ENCODE measurements at regions not wholly inside any gene's neighbourhood (a gene's known extent, or its start where the extent isn't known, plus 50 kb on each side); places are given as distances from the start of the nearest gene placed in this dataset.
"Not testable (repeated sequence)": the region's sequence is repeated elsewhere in the genome, so short reads cannot be mapped to it uniquely, and the experiment has no call there.

- WGBS, 2 donors (ENCODE audit: extremely low coverage in 2 of 2, insufficient read length in 2 of 2, insufficient replicate concordance in 1 of 2), result no CpG with 5 or more reads among the region's 2 CpGs
These were observed 595.4 kb upstream of the GHITM start for GRCh38 chr10:83543691-83544462.

GRCh38 chr10:83545901-83546391 lies 593.4 kb upstream of the GHITM start:
- no peak overlapping the region for H2BK15ac ChIP-seq (ENCODE audit: low read length)
- no peak overlapping the region for H4K8ac ChIP-seq (ENCODE audit: low read depth, low read length)
- H3K4me3 ChIP-seq (ENCODE audit: low read length in 2 of 2), result no peak overlapping the region
- H3K4me1 ChIP-seq (ENCODE audit: control insufficient read depth in 2 of 2, insufficient read depth in 1 of 2, low read depth in 1 of 2, low read length in 2 of 2), result peaks cover 9 to 22% of the 10 kb centered on the region in 2 donors
- no peak overlapping the region for H2AK5ac ChIP-seq (ENCODE audit: low read depth, low read length)
- H2BK12ac ChIP-seq (ENCODE audit: low read length), result no peak overlapping the region
- H3K9me3 ChIP-seq (replicated peaks in 1 of 2; ENCODE audit: control insufficient read depth in 2 of 2, insufficient read depth in 1 of 2, low read depth in 1 of 2, low read length in 2 of 2), result peaks cover 0 to 2% of the 10 kb centered on the region in 2 donors
- H3K14ac ChIP-seq (ENCODE audit: low read length), result no peak overlapping the region
- H2BK120ac ChIP-seq (ENCODE audit: low read depth, low read length), result no peak overlapping the region
- H2BK5ac ChIP-seq (ENCODE audit: low read length), result no peak overlapping the region
- no peaks in the 10 kb centered on the region for H3K79me1 ChIP-seq (ENCODE audit: low read depth, low read length)
- no peaks in the 10 kb centered on the region for H3K36me3 ChIP-seq (replicated peaks in 1 of 2; ENCODE audit: control insufficient read depth in 2 of 2, insufficient read depth in 2 of 2, low read length in 2 of 2)
- H3K23ac ChIP-seq (ENCODE audit: low read depth, low read length, poor library complexity), result no peak overlapping the region
- peak overlapping the region; percentile 21 for H3K4me2 ChIP-seq (ENCODE audit: insufficient read depth, low read length, poor library complexity, severe bottlenecking)
- H3K27me3 ChIP-seq (ENCODE audit: control insufficient read depth in 3 of 3, insufficient read depth in 3 of 3, low read depth in 1 of 3, low read length in 3 of 3), result no peaks in the 10 kb centered on the region
- H3K18ac ChIP-seq (ENCODE audit: low read length), result peak overlapping the region; percentile 52
- H3K4ac ChIP-seq (ENCODE audit: low read length), result no peak overlapping the region
- no peak overlapping the region for H3K9ac ChIP-seq (ENCODE audit: low read depth, low read length, poor library complexity)
- H3K27ac ChIP-seq (replicated peaks; ENCODE audit: low read length), result peak overlapping the region; percentile 81
- DNase-seq (ENCODE audit: low spot score), result peak; percentile 4
- no CpG with 5 or more reads among the region's 4 CpGs for WGBS, 2 donors (ENCODE audit: extremely low coverage in 2 of 2, insufficient read length in 2 of 2, insufficient replicate concordance in 1 of 2)
- no peak overlapping the region for H4K91ac ChIP-seq (ENCODE audit: low read depth, low read length, poor library complexity)
- H2AFZ ChIP-seq (ENCODE audit: low read length), result peak overlapping the region; percentile 70

More at GRCh38 chr10:83543691-83544462, 595.4 kb upstream of the GHITM start:
- Histone ChIP-seq H3K18ac (ENCODE audit: low read length) (no peak overlapping the region), H3K36me3 (replicated peaks in 1 of 2; ENCODE audit: control insufficient read depth in 2 of 2, insufficient read depth in 2 of 2, low read length in 2 of 2) (no peaks in the 10 kb centered on the region), H2BK120ac (ENCODE audit: low read depth, low read length) (no peak overlapping the region), H2BK5ac (ENCODE audit: low read length) (no peak overlapping the region), H2AK5ac (ENCODE audit: low read depth, low read length) (no peak overlapping the region), H3K9ac (ENCODE audit: low read depth, low read length, poor library complexity) (no peak overlapping the region), H3K4me2 (ENCODE audit: insufficient read depth, low read length, poor library complexity, severe bottlenecking) (no peak overlapping the region), H2AFZ (ENCODE audit: low read length) (peak overlapping the region; percentile 80), H3K4me1 (ENCODE audit: control insufficient read depth in 2 of 2, insufficient read depth in 1 of 2, low read depth in 1 of 2, low read length in 2 of 2) (peaks cover 13 to 31% of the 10 kb centered on the region in 2 donors), H4K8ac (ENCODE audit: low read depth, low read length) (no peak overlapping the region), H3K79me1 (ENCODE audit: low read depth, low read length) (no peaks in the 10 kb centered on the region), H4K91ac (ENCODE audit: low read depth, low read length, poor library complexity) (no peak overlapping the region), H3K4me3 (ENCODE audit: low read length in 2 of 2) (no peak overlapping the region), H3K27me3 (ENCODE audit: control insufficient read depth in 3 of 3, insufficient read depth in 3 of 3, low read depth in 1 of 3, low read length in 3 of 3) (no peaks in the 10 kb centered on the region), H3K14ac (ENCODE audit: low read length) (no peak overlapping the region), H3K23ac (ENCODE audit: low read depth, low read length, poor library complexity) (no peak overlapping the region), H2BK12ac (ENCODE audit: low read length) (no peak overlapping the region), H3K4ac (ENCODE audit: low read length) (no peak overlapping the region), H3K9me3 (replicated peaks in 1 of 2; ENCODE audit: control insufficient read depth in 2 of 2, insufficient read depth in 1 of 2, low read depth in 1 of 2, low read length in 2 of 2) (no peaks in the 10 kb centered on the region), H3K27ac (replicated peaks; ENCODE audit: low read length) (no peak overlapping the region), H2BK15ac (ENCODE audit: low read length) (no peak overlapping the region)
- DNase-seq (ENCODE audit: low spot score), result no peak

- H2AK5ac ChIP-seq (ENCODE audit: low read depth, low read length); H3K27ac ChIP-seq (replicated peaks; ENCODE audit: low read length); H2BK15ac ChIP-seq (ENCODE audit: low read length); H3K9me3 ChIP-seq (replicated peaks in 1 of 2; ENCODE audit: control insufficient read depth in 2 of 2, insufficient read depth in 1 of 2, low read depth in 1 of 2, low read length in 2 of 2); H4K8ac ChIP-seq (ENCODE audit: low read depth, low read length); H3K18ac ChIP-seq (ENCODE audit: low read length); DNase-seq (ENCODE audit: low spot score); H3K9ac ChIP-seq (ENCODE audit: low read depth, low read length, poor library complexity); H3K23ac ChIP-seq (ENCODE audit: low read depth, low read length, poor library complexity); H2BK120ac ChIP-seq (ENCODE audit: low read depth, low read length); H3K4me3 ChIP-seq (ENCODE audit: low read length in 2 of 2); H3K27me3 ChIP-seq (ENCODE audit: control insufficient read depth in 3 of 3, insufficient read depth in 3 of 3, low read depth in 1 of 3, low read length in 3 of 3); H3K79me1 ChIP-seq (ENCODE audit: low read depth, low read length); H3K4me1 ChIP-seq (ENCODE audit: control insufficient read depth in 2 of 2, insufficient read depth in 1 of 2, low read depth in 1 of 2, low read length in 2 of 2); H3K4me2 ChIP-seq (ENCODE audit: insufficient read depth, low read length, poor library complexity, severe bottlenecking); H3K14ac ChIP-seq (ENCODE audit: low read length); H2BK12ac ChIP-seq (ENCODE audit: low read length); H4K91ac ChIP-seq (ENCODE audit: low read depth, low read length, poor library complexity); H3K4ac ChIP-seq (ENCODE audit: low read length); H3K36me3 ChIP-seq (replicated peaks in 1 of 2; ENCODE audit: control insufficient read depth in 2 of 2, insufficient read depth in 2 of 2, low read length in 2 of 2); H2BK5ac ChIP-seq (ENCODE audit: low read length); H2AFZ ChIP-seq (ENCODE audit: low read length): not testable (repeated sequence)
- WGBS, 2 donors (ENCODE audit: extremely low coverage in 2 of 2, insufficient read length in 2 of 2, insufficient replicate concordance in 1 of 2), result no CpG with 5 or more reads among the region's 5 CpGs
These were observed 588.1 kb upstream of the GHITM start for GRCh38 chr10:83551190-83551589.

- Histone ChIP-seq H3K9ac (ENCODE audit: low read depth, low read length, poor library complexity) (no peak overlapping the region), H3K23ac (ENCODE audit: low read depth, low read length, poor library complexity) (no peak overlapping the region), H4K8ac (ENCODE audit: low read depth, low read length) (no peak overlapping the region), H3K27ac (replicated peaks; ENCODE audit: low read length) (no peak overlapping the region), H2BK5ac (ENCODE audit: low read length) (no peak overlapping the region), H2AK5ac (ENCODE audit: low read depth, low read length) (no peak overlapping the region), H3K4ac (ENCODE audit: low read length) (no peak overlapping the region), H3K27me3 (ENCODE audit: control insufficient read depth in 3 of 3, insufficient read depth in 3 of 3, low read depth in 1 of 3, low read length in 3 of 3) (no peaks in the 10 kb centered on the region), H2BK12ac (ENCODE audit: low read length) (no peak overlapping the region), H4K91ac (ENCODE audit: low read depth, low read length, poor library complexity) (no peak overlapping the region), H2BK120ac (ENCODE audit: low read depth, low read length) (no peak overlapping the region), H3K18ac (ENCODE audit: low read length) (no peak overlapping the region), H2BK15ac (ENCODE audit: low read length) (no peak overlapping the region), H3K4me2 (ENCODE audit: insufficient read depth, low read length, poor library complexity, severe bottlenecking) (no peak overlapping the region), H3K14ac (ENCODE audit: low read length) (no peak overlapping the region), H3K4me3 (ENCODE audit: low read length in 2 of 2) (no peak overlapping the region), H2AFZ (ENCODE audit: low read length) (no peak overlapping the region), H3K79me1 (ENCODE audit: low read depth, low read length) (no peaks in the 10 kb centered on the region), H3K9me3 (replicated peaks in 1 of 2; ENCODE audit: control insufficient read depth in 2 of 2, insufficient read depth in 1 of 2, low read depth in 1 of 2, low read length in 2 of 2) (peaks cover 2 to 8% of the 10 kb centered on the region in 2 donors), H3K4me1 (ENCODE audit: control insufficient read depth in 2 of 2, insufficient read depth in 1 of 2, low read depth in 1 of 2, low read length in 2 of 2) (no peaks in the 10 kb centered on the region), H3K36me3 (replicated peaks in 1 of 2; ENCODE audit: control insufficient read depth in 2 of 2, insufficient read depth in 2 of 2, low read length in 2 of 2) (no peaks in the 10 kb centered on the region)
- DNase-seq (ENCODE audit: low spot score), result no peak
- WGBS, 2 donors (ENCODE audit: extremely low coverage in 2 of 2, insufficient read length in 2 of 2, insufficient replicate concordance in 1 of 2), result no CpG with 5 or more reads among the region's 1 CpG
These were observed 585.9 kb upstream of the GHITM start for GRCh38 chr10:83553366-83553765.
